LNCAP (cell line): ENCODE measurements at regions not wholly inside any gene's neighbourhood (a gene's known extent, or its start where the extent isn't known, plus 50 kb on each side); places are given as distances from the start of the nearest gene placed in this dataset.

Source experiments
- TF ChIP-seq, protein P1 (sequence below): fragments of 450-650 bp; IDR thresholded peaks from 2 replicates; pipeline ENCODE4 v1.5.1; 2017; ENCODE audit warnings: mild to moderate bottlenecking

DNA sequence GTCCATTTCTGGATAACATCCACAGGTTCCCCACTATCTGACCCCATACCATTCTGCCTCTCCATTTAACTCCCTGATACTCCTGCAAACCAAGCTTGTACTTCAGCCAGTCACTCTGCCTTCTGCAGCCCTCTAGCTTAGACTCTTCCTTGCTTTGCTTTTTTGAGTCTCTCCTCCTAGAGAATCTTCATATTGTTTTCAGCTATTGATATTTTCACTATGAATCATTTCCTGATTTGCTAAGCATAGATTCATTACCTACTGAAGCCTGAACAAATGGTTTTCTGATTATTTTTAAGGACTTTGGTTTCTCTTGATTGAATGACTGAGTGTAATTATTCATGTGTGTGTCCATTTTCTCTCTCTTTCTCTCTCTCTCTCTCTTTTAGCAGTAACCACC lies 2102.3 kb upstream of the CELF4 start:
- TF ChIP-seq, protein P1, sequence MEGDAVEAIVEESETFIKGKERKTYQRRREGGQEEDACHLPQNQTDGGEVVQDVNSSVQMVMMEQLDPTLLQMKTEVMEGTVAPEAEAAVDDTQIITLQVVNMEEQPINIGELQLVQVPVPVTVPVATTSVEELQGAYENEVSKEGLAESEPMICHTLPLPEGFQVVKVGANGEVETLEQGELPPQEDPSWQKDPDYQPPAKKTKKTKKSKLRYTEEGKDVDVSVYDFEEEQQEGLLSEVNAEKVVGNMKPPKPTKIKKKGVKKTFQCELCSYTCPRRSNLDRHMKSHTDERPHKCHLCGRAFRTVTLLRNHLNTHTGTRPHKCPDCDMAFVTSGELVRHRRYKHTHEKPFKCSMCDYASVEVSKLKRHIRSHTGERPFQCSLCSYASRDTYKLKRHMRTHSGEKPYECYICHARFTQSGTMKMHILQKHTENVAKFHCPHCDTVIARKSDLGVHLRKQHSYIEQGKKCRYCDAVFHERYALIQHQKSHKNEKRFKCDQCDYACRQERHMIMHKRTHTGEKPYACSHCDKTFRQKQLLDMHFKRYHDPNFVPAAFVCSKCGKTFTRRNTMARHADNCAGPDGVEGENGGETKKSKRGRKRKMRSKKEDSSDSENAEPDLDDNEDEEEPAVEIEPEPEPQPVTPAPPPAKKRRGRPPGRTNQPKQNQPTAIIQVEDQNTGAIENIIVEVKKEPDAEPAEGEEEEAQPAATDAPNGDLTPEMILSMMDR = no peak

DNA sequence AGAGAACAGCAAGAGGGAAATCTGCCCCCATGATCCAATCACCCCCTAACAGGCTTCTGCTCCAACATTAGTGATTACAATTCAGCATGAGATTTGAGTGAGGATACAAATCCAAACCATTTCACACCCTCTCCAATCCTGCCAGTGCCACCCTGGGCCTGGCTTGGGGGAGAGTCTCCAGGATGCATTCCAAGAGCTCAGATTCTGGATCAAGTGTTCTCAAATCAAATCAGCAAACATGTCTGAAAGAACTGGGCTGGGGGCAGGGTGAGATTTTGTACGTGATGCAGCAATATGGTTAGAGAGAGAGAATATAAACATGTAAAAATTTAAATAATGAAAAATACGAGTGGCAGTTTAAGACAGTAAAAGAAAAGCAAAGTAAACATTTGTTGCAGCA lies 2100.9 kb upstream of the CELF4 start:
- TF ChIP-seq, protein P1 = no peak

DNA sequence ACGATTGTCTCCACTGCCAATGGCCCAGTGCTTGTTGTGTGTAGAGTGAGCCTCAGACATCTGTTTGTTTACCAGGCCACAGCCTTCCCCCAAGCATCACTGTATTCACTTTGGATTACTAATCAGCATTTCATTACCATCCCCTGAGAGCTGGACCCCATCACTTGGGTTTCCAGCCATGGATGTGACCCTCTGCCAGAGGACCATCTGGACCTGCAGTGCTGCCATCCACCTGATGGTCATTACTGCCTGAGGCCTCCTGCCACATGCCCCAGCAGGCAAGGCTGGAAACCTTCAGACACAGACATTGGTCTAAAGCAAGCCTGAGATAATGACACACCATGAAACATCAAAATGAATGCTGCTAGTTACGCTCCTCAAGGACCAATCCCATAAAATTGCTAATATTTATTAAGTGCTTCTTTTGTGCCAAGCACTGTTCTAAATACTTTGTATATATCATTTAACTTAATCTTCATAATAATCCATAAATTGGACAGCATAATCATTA lies 2096.3 kb upstream of the CELF4 start:
- TF ChIP-seq, protein P1 = no peak

DNA sequence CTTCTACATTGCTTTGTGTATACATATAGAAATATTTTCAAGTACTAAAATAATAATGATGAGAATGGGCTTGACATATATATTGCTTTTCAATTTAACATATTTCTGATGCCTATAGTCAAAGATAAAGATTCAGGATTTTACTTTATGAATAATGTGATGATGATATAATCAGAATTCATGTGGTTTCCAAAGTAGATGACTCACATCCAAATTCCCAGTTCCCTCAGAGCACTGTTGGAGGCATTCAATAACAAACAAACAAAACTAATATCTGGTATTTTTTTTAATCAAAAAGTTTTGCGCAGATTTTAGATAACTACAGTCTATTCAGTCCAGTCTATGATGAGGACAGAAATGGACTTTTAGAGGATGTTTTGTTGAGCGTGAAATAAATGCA lies 2094.5 kb upstream of the CELF4 start:
- TF ChIP-seq, protein P1 = no peak

DNA sequence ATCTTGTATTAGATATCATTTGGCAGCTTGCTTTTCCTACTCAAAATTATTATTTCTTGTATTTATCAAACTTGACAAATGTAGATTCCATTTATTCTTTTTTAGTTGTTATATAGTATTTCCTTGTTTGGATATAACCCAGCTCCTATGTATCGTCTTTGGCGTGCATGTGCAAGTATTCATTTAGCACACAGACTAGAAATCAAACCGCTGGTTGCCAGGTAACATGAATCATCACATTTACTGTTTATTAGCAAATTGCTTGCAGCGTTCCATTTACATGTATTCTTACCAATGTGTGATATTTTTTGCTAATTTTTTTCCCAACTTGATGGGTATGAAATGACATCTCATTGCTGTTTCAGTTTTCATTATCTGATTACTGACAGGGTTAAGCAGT lies 2089.7 kb upstream of the CELF4 start:
- TF ChIP-seq, protein P1 = no peak

DNA sequence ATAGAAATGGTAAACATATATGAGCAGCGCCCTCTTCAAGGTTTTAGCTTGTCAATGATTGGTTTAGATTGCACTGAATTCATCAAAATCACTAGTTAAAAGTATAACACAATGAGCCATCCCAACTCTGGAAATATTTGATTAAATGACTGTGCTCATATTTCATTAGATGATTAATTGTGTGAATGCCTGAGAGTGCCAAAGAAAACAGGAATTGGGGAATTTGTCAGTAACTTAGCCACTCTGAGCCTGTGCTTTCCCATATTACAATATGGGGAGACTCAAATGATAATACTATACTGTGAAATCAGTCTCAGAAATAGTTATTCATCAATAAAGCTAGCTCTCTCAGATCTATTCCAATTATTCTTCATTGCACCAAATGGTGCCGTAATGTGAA lies 2087.6 kb upstream of the CELF4 start:
- TF ChIP-seq, protein P1 = no peak

DNA sequence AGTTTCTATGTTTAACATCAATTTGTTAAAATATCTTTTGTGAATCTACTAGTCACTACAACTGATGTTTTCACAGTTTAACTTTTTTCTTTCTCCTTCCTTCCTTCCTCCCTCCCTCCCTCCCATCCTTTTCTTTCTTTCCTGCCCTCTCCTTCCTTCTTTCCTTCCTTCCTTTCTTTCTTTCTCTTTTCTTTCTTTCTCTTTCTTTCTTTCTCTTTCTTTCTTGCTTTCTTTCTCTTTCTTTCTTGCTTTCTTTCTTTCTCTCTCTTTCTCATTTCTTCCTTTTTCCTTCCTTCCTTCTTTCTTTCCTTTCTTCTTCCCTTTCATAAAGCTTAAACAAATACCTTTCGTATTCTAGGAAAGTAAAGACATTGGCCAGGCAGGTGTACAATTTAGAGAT lies 2083.0 kb upstream of the CELF4 start:
- TF ChIP-seq, protein P1 = no peak
